ENCODE measurements at regions not wholly inside any gene's neighbourhood (a gene's known extent, or its start where the extent isn't known, plus 50 kb on each side); places are given as distances from the start of the nearest gene placed in this dataset.

- TF ChIP-seq SIN3A (conservative IDR thresholded peaks at IDR 0.05 in 1 of 2, IDR thresholded peaks at IDR 0.05 in 1 of 2; ENCODE audit: low read depth in 1 of 2, low read length in 2 of 2), result no peak
- no peak for TF ChIP-seq SP4 (IDR thresholded peaks at IDR 0.05; ENCODE audit: low read length)
- TF ChIP-seq BACH1 (IDR thresholded peaks at IDR 0.05; ENCODE audit: low read length), result no peak
These were observed 586.4 kb downstream of the LMO7 start (continued) for GRCh38 chr13:76222511-76222910.

Measured in H1 (cell line).